ENCODE measurements at regions not wholly inside any gene's neighbourhood (a gene's known extent, or its start where the extent isn't known, plus 50 kb on each side); places are given as distances from the start of the nearest gene placed in this dataset.

DNA sequence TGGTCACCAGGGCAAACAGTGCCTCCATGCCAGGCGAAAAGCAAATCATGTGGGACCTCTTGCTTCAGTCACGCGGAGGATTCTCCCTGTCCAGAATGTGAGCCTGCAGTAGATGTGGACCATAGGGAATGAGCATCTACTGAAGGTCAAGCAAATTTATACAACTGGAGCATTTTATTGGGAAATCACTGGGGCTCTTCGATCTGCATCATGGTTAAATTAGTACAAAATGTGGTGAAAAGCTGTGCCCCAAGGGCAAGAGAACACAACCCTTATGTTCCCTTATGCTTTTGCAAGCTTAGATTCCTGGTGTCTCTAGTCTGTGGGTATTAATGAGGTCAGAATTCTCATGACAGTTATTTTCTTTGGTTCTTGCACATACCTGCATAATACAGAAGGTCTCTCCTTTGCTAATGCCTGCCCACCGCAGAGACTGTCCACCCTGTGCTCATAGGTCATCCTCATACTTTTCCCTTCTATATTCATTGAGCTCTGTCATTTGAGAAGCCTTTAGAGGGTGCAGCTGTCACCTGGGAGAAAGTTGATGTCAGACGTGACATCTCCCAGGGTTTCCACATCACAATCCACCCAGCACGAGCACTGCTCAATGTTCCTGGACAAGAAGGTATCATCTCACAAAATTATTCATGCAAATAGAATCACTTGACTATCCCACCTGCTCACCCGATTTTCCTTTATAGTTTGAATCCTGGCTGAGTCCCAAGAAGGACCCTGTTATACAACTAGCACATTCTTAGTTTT lies 111.7 kb downstream of the NXNL2 start:
- Histone ChIP-seq H3K4ac (ENCODE audit: low read depth, low read length) (no peak overlapping the region), H3K9ac (ENCODE audit: low read depth, low read length) (no peak overlapping the region), H2BK15ac (ENCODE audit: low read depth, low read length) (no peak overlapping the region), H4K91ac (ENCODE audit: insufficient read depth, low read depth, low read length) (peak overlapping the region; percentile 2; the same call in 1 of the 2 replicates), H3K79me1 (ENCODE audit: low read depth in 1 of 2, low read length in 2 of 2) (no peaks in the 10 kb centered on the region), H3K56ac (ENCODE audit: extremely low read depth, insufficient read depth, low read length) (no peak overlapping the region), H3K9me1 (ENCODE audit: insufficient read depth, low read length) (peaks cover 5% of the 10 kb centered on the region), H3K27me3 (ENCODE audit: control insufficient read depth, insufficient read depth, low read length) (no peaks in the 10 kb centered on the region), H2AFZ (replicated peaks; ENCODE audit: low read length, poor library complexity) (no peak overlapping the region), H2AK5ac (ENCODE audit: low read depth, low read length) (no peak overlapping the region), H4K20me1 (ENCODE audit: insufficient read depth, low read length) (no peaks in the 10 kb centered on the region), H3K4me3 (ENCODE audit: insufficient read depth, low read depth, low read length) (no peak overlapping the region), H3K36me3 (ENCODE audit: control insufficient read depth, insufficient read depth, low read length) (no peaks in the 10 kb centered on the region), H3K27ac (ENCODE audit: insufficient read depth, low read length) (no peak overlapping the region), H2AK9ac (replicated peaks; ENCODE audit: low read depth, low read length, poor library complexity) (no peak overlapping the region), H3K4me1 (ENCODE audit: control insufficient read depth, insufficient read depth, low read length) (peaks cover 16% of the 10 kb centered on the region), H2BK120ac (ENCODE audit: low read depth, low read length) (no peak overlapping the region), H3K23ac (ENCODE audit: low read depth, low read length) (no peak overlapping the region), H3K4me2 (ENCODE audit: low read depth, low read length) (no peak overlapping the region), H2BK5ac (ENCODE audit: low read depth, low read length, poor library complexity, severe bottlenecking) (no peak overlapping the region), H4K8ac (ENCODE audit: low read depth in 2 of 2, low read length in 2 of 2) (no peak overlapping the region), H3K9me3 (ENCODE audit: control insufficient read depth, insufficient read depth, low read length) (peaks cover 3% of the 10 kb centered on the region; the same call in 1 of the 2 replicates), H2BK20ac (ENCODE audit: low read depth, low read length) (no peak overlapping the region), H3K14ac (replicated peaks; ENCODE audit: low read depth, low read length) (no peak overlapping the region), H3K18ac (ENCODE audit: low read depth, low read length) (peak overlapping the region; percentile 72; the same call in 1 of the 2 replicates), H4K5ac (ENCODE audit: low read depth, low read length) (0 out of 2 replicates have a peak overlapping the region, but pooled peaks have one; percentile 12)
- intact Hi-C loops (cut with micrococcal nuclease), result no loop called here
- ATAC-seq (ENCODE audit: low read depth), result no peak
- POLR2A ChIA-PET (ENCODE audit: unreplicated experiment), result no interaction called here
- dilution Hi-C loops (cut with HindIII; ENCODE audit: low sequenced_read_pairs, unreplicated experiment), result loop anchor here (25.0 kb wide), 1 partner anchor 341 kb away; the partner anchor contains the start of gene S1PR3
- no peak for DNase-seq
- BruUV-seq (replicated peaks), result no TSS peak
- in situ Hi-C loops (cut with MboI; ENCODE audit: low sequenced_read_pairs), result no loop called here
- CTCF ChIA-PET, result no interaction called here
- WGBS, 2 experiments (ENCODE audit: extremely low coverage in 2 of 2, insufficient read length in 1 of 2), result 70% methylated on average over 1 of the region's 8 CpGs; no CpG with 5 or more reads in 1 of the 2 experiments
- no peak for TF ChIP-seq RAD21 (IDR thresholded peaks at IDR 0.05; ENCODE audit: low read length)
- TF ChIP-seq NFE2L2 (IDR thresholded peaks at IDR 0.05; ENCODE audit: low read depth, low read length), result no peak
- TF ChIP-seq BHLHE40 (IDR thresholded peaks at IDR 0.05; ENCODE audit: low read depth, low read length), result no peak
- no peak for TF ChIP-seq MAZ (IDR thresholded peaks at IDR 0.05; ENCODE audit: borderline replicate concordance, low read depth, low read length)
- no peak for TF ChIP-seq POLR2A (IDR thresholded peaks at IDR 0.05; ENCODE audit: low read depth, low read length)
- TF ChIP-seq FOS (IDR thresholded peaks at IDR 0.05; ENCODE audit: low read depth, low read length), result no peak
- TF ChIP-seq, protein P1, sequence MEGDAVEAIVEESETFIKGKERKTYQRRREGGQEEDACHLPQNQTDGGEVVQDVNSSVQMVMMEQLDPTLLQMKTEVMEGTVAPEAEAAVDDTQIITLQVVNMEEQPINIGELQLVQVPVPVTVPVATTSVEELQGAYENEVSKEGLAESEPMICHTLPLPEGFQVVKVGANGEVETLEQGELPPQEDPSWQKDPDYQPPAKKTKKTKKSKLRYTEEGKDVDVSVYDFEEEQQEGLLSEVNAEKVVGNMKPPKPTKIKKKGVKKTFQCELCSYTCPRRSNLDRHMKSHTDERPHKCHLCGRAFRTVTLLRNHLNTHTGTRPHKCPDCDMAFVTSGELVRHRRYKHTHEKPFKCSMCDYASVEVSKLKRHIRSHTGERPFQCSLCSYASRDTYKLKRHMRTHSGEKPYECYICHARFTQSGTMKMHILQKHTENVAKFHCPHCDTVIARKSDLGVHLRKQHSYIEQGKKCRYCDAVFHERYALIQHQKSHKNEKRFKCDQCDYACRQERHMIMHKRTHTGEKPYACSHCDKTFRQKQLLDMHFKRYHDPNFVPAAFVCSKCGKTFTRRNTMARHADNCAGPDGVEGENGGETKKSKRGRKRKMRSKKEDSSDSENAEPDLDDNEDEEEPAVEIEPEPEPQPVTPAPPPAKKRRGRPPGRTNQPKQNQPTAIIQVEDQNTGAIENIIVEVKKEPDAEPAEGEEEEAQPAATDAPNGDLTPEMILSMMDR (conservative IDR thresholded peaks at IDR 0.05; ENCODE audit: low read depth, low read length), result no peak
- no peak for TF ChIP-seq MAFK (IDR thresholded peaks at IDR 0.05; ENCODE audit: low read depth, low read length)
- TF ChIP-seq, protein P2, sequence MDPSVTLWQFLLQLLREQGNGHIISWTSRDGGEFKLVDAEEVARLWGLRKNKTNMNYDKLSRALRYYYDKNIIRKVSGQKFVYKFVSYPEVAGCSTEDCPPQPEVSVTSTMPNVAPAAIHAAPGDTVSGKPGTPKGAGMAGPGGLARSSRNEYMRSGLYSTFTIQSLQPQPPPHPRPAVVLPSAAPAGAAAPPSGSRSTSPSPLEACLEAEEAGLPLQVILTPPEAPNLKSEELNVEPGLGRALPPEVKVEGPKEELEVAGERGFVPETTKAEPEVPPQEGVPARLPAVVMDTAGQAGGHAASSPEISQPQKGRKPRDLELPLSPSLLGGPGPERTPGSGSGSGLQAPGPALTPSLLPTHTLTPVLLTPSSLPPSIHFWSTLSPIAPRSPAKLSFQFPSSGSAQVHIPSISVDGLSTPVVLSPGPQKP (IDR thresholded peaks at IDR 0.05; ENCODE audit: borderline replicate concordance, low read depth, low read length), result no peak
- no peak for TF ChIP-seq CHD1 (IDR thresholded peaks at IDR 0.05; ENCODE audit: low read depth, low read length)
- TF ChIP-seq RFX5 (IDR thresholded peaks at IDR 0.05; ENCODE audit: low read depth, low read length), result no peak
- no peak for TF ChIP-seq CEBPB (IDR thresholded peaks at IDR 0.05; ENCODE audit: low read depth, low read length)
- TF ChIP-seq, protein P3, sequence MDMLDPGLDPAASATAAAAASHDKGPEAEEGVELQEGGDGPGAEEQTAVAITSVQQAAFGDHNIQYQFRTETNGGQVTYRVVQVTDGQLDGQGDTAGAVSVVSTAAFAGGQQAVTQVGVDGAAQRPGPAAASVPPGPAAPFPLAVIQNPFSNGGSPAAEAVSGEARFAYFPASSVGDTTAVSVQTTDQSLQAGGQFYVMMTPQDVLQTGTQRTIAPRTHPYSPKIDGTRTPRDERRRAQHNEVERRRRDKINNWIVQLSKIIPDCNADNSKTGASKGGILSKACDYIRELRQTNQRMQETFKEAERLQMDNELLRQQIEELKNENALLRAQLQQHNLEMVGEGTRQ (IDR thresholded peaks at IDR 0.05; ENCODE audit: low read depth, low read length), result no peak
- no peak for TF ChIP-seq MXI1 (IDR thresholded peaks at IDR 0.05; ENCODE audit: borderline replicate concordance, low read depth, low read length)
- TF ChIP-seq RCOR1 (IDR thresholded peaks at IDR 0.05; ENCODE audit: insufficient replicate concordance, low read length), result no peak

Measured in IMR-90 (cell line).